SK-N-SH (cell line): ENCODE measurements at regions not wholly inside any gene's neighbourhood (a gene's known extent, or its start where the extent isn't known, plus 50 kb on each side); places are given as distances from the start of the nearest gene placed in this dataset.

ENCODE experiments used
- CTCF ChIP-seq: fragments of 200-600 bp; sonication (generic); IDR thresholded peaks from 2 replicates; pipeline ENCODE4 v1.6.1; 2017; ENCODE audit warnings: antibody characterized with exemption, mild to moderate bottlenecking, moderate library complexity
- MXI1 ChIP-seq: IDR thresholded peaks from 2 replicates; pipeline ENCODE4 v1.6.1; 2012; ENCODE audit warnings: mild to moderate bottlenecking, low read depth, low read length, improper control_type of control experiment
- REST ChIP-seq: IDR thresholded peaks from 2 replicates; pipeline ENCODE4 v1.6.1; 2012; ENCODE audit warnings: mild to moderate bottlenecking, low read depth, low read length, moderate library complexity
- RXRA ChIP-seq: IDR thresholded peaks from 2 replicates; pipeline ENCODE4 v1.4.0; 2012; ENCODE audit warnings: low read depth, mild to moderate bottlenecking, borderline replicate concordance
- SIN3A ChIP-seq: IDR thresholded peaks from 2 replicates; pipeline ENCODE4 v1.6.1; 2012; ENCODE audit warnings: low read depth, mild to moderate bottlenecking, low read length, moderate library complexity, borderline replicate concordance
- YY1 ChIP-seq: IDR thresholded peaks from 2 replicates; pipeline ENCODE4 v1.4.0; 2012; ENCODE audit warnings: low read depth, mild to moderate bottlenecking
- TF ChIP-seq, protein P1 (sequence below): fragments of 150-350 bp; IDR thresholded peaks from 2 replicates; pipeline ENCODE4 v1.6.1; 2016; ENCODE audit warnings: mild to moderate bottlenecking, low read depth, low read length
- TF ChIP-seq, protein P2 (sequence below): IDR thresholded peaks from 2 replicates; pipeline ENCODE4 v1.4.0; 2012; ENCODE audit warnings: low read depth

GRCh38 chr11:130593064-130593463 is 144.6 kb downstream of the ADAMTS15 start:
- TF ChIP-seq, protein P1, sequence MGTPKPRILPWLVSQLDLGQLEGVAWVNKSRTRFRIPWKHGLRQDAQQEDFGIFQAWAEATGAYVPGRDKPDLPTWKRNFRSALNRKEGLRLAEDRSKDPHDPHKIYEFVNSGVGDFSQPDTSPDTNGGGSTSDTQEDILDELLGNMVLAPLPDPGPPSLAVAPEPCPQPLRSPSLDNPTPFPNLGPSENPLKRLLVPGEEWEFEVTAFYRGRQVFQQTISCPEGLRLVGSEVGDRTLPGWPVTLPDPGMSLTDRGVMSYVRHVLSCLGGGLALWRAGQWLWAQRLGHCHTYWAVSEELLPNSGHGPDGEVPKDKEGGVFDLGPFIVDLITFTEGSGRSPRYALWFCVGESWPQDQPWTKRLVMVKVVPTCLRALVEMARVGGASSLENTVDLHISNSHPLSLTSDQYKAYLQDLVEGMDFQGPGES: no peak
- TF ChIP-seq SIN3A (no peak), CTCF (no peak), MXI1 (no peak), YY1 (no peak), REST (no peak), RXRA (no peak)
- TF ChIP-seq, protein P2, sequence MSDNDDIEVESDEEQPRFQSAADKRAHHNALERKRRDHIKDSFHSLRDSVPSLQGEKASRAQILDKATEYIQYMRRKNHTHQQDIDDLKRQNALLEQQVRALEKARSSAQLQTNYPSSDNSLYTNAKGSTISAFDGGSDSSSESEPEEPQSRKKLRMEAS: no peak
